WTC11 (cell line): ENCODE measurements at regions not wholly inside any gene's neighbourhood (a gene's known extent, or its start where the extent isn't known, plus 50 kb on each side); places are given as distances from the start of the nearest gene placed in this dataset.

ENCODE experiments used
- ATAC-seq: fragments of 200-7000 bp; cut with Tn5 transposase; 2 replicates; pipeline ENCODE4 v1.10.0; 2021; ENCODE audit warnings: mild to moderate bottlenecking, moderate library complexity
- CTCF ChIA-PET: fragments of 300-600 bp; sonication (Branson Sonifier 250); formaldehyde crosslinking; loops from one replicate; lab custom pipeline; 2021; ENCODE audit warnings: antibody characterized with exemption; lab: Charles Lee
- POLR2A ChIA-PET: fragments of 350-600 bp; sonication (Branson Sonifier 250); formaldehyde crosslinking; loops from one replicate; lab custom pipeline; 2021; ENCODE audit warnings: antibody characterized with exemption; lab: Charles Lee
- DNase-seq: peaks from one replicate; pipeline ENCODE4 v3.0.0; 2021; ENCODE audit warnings: low spot score
- H3K27ac Mint-ChIP-seq: 2 replicates; pipeline ENCODE4 v1.8.0; 2021; ENCODE audit warnings: mixed read lengths
- H3K27me3 Mint-ChIP-seq: 2 replicates; pipeline ENCODE4 v1.8.0; 2021; ENCODE audit warnings: low read depth, mild to moderate bottlenecking, moderate library complexity, mixed read lengths
- H3K36me3 Mint-ChIP-seq: 2 replicates; pipeline ENCODE4 v1.8.0; 2021; ENCODE audit warnings: mixed read lengths
- H3K4me1 Mint-ChIP-seq: 2 replicates; pipeline ENCODE4 v1.8.0; 2022; ENCODE audit warnings: mixed read lengths
- H3K4me3 Mint-ChIP-seq: 2 replicates; pipeline ENCODE4 v1.8.0; 2021; ENCODE audit warnings: mild to moderate bottlenecking, moderate library complexity, mixed read lengths
- H3K9me3 Mint-ChIP-seq: 2 replicates; pipeline ENCODE4 v1.8.0; 2021; ENCODE audit warnings: mixed read lengths
- CBFB ChIP-seq: sonication (generic); formaldehyde crosslinking; IDR thresholded peaks from 2 replicates; pipeline ENCODE4 v1.8.1; 2022; ENCODE audit warnings: mild to moderate bottlenecking, low read depth, missing genetic modification reagents
- CREM ChIP-seq: sonication (generic); formaldehyde crosslinking; IDR thresholded peaks from 2 replicates; pipeline ENCODE4 v1.8.1; 2022; ENCODE audit warnings: mild to moderate bottlenecking, missing genetic modification reagents, moderate library complexity
- ESRRA ChIP-seq: sonication (generic); formaldehyde crosslinking; IDR thresholded peaks from 2 replicates; pipeline ENCODE4 v1.8.1; 2022; ENCODE audit warnings: mild to moderate bottlenecking, missing genetic modification reagents, borderline replicate concordance
- FOXK1 ChIP-seq: sonication (generic); formaldehyde crosslinking; IDR thresholded peaks from 2 replicates; pipeline ENCODE4 v1.8.0; 2022; ENCODE audit warnings: mild to moderate bottlenecking, moderate library complexity, missing genetic modification reagents
- GABPB1 ChIP-seq: sonication (generic); formaldehyde crosslinking; IDR thresholded peaks from 2 replicates; pipeline ENCODE4 v1.8.1; 2023; ENCODE audit warnings: mild to moderate bottlenecking, missing genetic modification reagents
- IRF2 ChIP-seq: sonication (generic); formaldehyde crosslinking; IDR thresholded peaks from 2 replicates; pipeline ENCODE4 v1.8.0; 2022; ENCODE audit warnings: low read depth, missing genetic modification reagents, borderline replicate concordance
- JAZF1 ChIP-seq: fragments of 250-450 bp; sonication (Bioruptor Pico); IDR thresholded peaks from 2 replicates; pipeline ENCODE4 v1.9.0; 2021; ENCODE audit warnings: moderate library complexity, mild to moderate bottlenecking, inconsistent platforms
- MYBL2 ChIP-seq: sonication (generic); formaldehyde crosslinking; IDR thresholded peaks from 2 replicates; pipeline ENCODE4 v1.8.1; 2023; ENCODE audit warnings: mild to moderate bottlenecking, moderate library complexity, missing genetic modification reagents
- NFATC4 ChIP-seq: fragments of 250-450 bp; sonication (Bioruptor Pico); IDR thresholded peaks from 2 replicates; pipeline ENCODE4 v1.9.0; 2021; ENCODE audit warnings: mild to moderate bottlenecking
- NFE2L1 ChIP-seq: sonication (generic); formaldehyde crosslinking; IDR thresholded peaks from 2 replicates; pipeline ENCODE4 v1.8.1; 2023; ENCODE audit warnings: missing genetic modification reagents
- NFYB ChIP-seq: sonication (generic); formaldehyde crosslinking; conservative IDR thresholded peaks from 2 replicates; pipeline ENCODE4 v1.8.0; 2022; ENCODE audit warnings: low read depth, missing genetic modification reagents
- NR1H2 ChIP-seq: sonication (generic); formaldehyde crosslinking; IDR thresholded peaks from 2 replicates; pipeline ENCODE4 v1.9.0; 2021; ENCODE audit warnings: mild to moderate bottlenecking, moderate library complexity, missing genetic modification reagents
- SOX15 ChIP-seq: fragments of 250-450 bp; sonication (Bioruptor Pico); IDR thresholded peaks from 2 replicates; pipeline ENCODE4 v1.9.0; 2021; ENCODE audit warnings: mild to moderate bottlenecking
- TCF7 ChIP-seq: sonication (generic); formaldehyde crosslinking; IDR thresholded peaks from 2 replicates; pipeline ENCODE4 v1.8.0; 2022; ENCODE audit warnings: mild to moderate bottlenecking, low read depth, missing genetic modification reagents, moderate library complexity
- ZBTB21 ChIP-seq: sonication (generic); formaldehyde crosslinking; IDR thresholded peaks from 2 replicates; pipeline ENCODE4 v1.8.1; 2023; ENCODE audit warnings: mild to moderate bottlenecking, missing genetic modification reagents, borderline replicate concordance
- ZNF219 ChIP-seq: sonication (generic); formaldehyde crosslinking; IDR thresholded peaks from 2 replicates; pipeline ENCODE4 v1.8.0; 2023; ENCODE audit warnings: missing genetic modification reagents, mild to moderate bottlenecking, borderline replicate concordance
- ZNF263 ChIP-seq: sonication (generic); formaldehyde crosslinking; IDR thresholded peaks from 2 replicates; pipeline ENCODE4 v1.8.1; 2022; ENCODE audit warnings: low read depth, mild to moderate bottlenecking, moderate library complexity, missing genetic modification reagents
- ZNF317 ChIP-seq: sonication (generic); formaldehyde crosslinking; IDR thresholded peaks from 2 replicates; pipeline ENCODE4 v1.8.1; 2023; ENCODE audit warnings: low read depth, mild to moderate bottlenecking, moderate library complexity, missing genetic modification reagents, borderline replicate concordance
- TF ChIP-seq, protein P1 (sequence below): sonication (generic); formaldehyde crosslinking; IDR thresholded peaks from 2 replicates; pipeline ENCODE4 v1.8.0; 2022; ENCODE audit warnings: mild to moderate bottlenecking, missing genetic modification reagents
- TF ChIP-seq, protein P2 (sequence below): fragments of 200-600 bp; IDR thresholded peaks from 2 replicates; pipeline ENCODE4 v1.8.0; 2022; ENCODE audit warnings: antibody characterized with exemption
- TF ChIP-seq, protein P3 (sequence below): fragments of 250-450 bp; sonication (Bioruptor Pico); IDR thresholded peaks from 2 replicates; pipeline ENCODE4 v1.9.0; 2021; ENCODE audit warnings: moderate library complexity, mild to moderate bottlenecking, inconsistent platforms, borderline replicate concordance
- TF ChIP-seq, protein P4 (sequence below): sonication (generic); formaldehyde crosslinking; IDR thresholded peaks from 2 replicates; pipeline ENCODE4 v1.8.1; 2022; ENCODE audit warnings: mild to moderate bottlenecking, missing genetic modification reagents, moderate library complexity, borderline replicate concordance
- TF ChIP-seq, protein P5 (sequence below): sonication (generic); formaldehyde crosslinking; IDR thresholded peaks from 2 replicates; pipeline ENCODE4 v1.8.1; 2023; ENCODE audit warnings: mild to moderate bottlenecking, missing genetic modification reagents
- TF ChIP-seq, protein P6 (sequence below): sonication (generic); formaldehyde crosslinking; IDR thresholded peaks from 2 replicates; pipeline ENCODE4 v1.8.0; 2022; ENCODE audit warnings: mild to moderate bottlenecking, missing genetic modification reagents
- TF ChIP-seq, protein P7 (sequence below): fragments of 250-450 bp; sonication (Bioruptor Pico); IDR thresholded peaks from 2 replicates; pipeline ENCODE4 v1.9.0; 2021; ENCODE audit warnings: mild to moderate bottlenecking

DNA sequence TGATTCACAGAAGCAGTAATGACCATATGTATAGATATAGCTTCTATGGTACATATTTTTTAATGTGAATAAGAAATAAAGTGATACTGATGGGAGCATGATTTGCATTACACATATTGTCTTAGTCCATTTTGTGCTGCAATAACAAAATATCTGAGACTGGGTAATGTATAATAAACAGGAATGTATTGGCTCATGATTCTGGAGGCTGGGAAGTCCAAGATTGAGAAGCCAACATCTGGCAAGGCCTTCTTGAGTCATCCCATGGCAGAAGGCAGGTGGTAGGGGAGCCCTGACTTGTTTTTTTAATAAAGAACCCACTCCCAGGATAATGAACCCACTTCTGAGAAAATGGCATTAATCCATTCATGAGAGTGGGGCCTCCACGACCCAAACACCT, 185.6 kb upstream of the RREB1 start:
- no peak overlapping the region for H3K27ac Mint-ChIP-seq
- no peaks in the 10 kb centered on the region for H3K4me1 Mint-ChIP-seq
- H3K36me3 Mint-ChIP-seq, result no peaks in the 10 kb centered on the region
- DNase-seq (no peak), ATAC-seq (no peak)
- no peak overlapping the region for H3K4me3 Mint-ChIP-seq
- ChIA-PET POLR2A (no interaction called here), CTCF (no interaction called here)
- H3K9me3 Mint-ChIP-seq, result peaks cover 4% of the 10 kb centered on the region; the same call in 1 of the 2 replicates
- H3K27me3 Mint-ChIP-seq, result no peaks in the 10 kb centered on the region
- TF ChIP-seq ESRRA (no peak), NR1H2 (no peak), FOXK1 (no peak), NFE2L1 (CRISPR knock-in tag) (no peak), ZBTB21 (CRISPR knock-in tag) (no peak), MYBL2 (CRISPR knock-in tag) (no peak), CREM (CRISPR knock-in tag) (no peak), GABPB1 (CRISPR knock-in tag) (no peak)
- TF ChIP-seq, protein P1, sequence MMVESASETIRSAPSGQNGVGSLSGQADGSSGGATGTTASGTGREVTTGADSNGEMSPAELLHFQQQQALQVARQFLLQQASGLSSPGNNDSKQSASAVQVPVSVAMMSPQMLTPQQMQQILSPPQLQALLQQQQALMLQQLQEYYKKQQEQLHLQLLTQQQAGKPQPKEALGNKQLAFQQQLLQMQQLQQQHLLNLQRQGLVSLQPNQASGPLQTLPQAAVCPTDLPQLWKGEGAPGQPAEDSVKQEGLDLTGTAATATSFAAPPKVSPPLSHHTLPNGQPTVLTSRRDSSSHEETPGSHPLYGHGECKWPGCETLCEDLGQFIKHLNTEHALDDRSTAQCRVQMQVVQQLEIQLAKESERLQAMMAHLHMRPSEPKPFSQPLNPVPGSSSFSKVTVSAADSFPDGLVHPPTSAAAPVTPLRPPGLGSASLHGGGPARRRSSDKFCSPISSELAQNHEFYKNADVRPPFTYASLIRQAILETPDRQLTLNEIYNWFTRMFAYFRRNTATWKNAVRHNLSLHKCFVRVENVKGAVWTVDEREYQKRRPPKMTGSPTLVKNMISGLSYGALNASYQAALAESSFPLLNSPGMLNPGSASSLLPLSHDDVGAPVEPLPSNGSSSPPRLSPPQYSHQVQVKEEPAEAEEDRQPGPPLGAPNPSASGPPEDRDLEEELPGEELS (CRISPR knock-in tag), result no peak
- TF ChIP-seq, protein P2, sequence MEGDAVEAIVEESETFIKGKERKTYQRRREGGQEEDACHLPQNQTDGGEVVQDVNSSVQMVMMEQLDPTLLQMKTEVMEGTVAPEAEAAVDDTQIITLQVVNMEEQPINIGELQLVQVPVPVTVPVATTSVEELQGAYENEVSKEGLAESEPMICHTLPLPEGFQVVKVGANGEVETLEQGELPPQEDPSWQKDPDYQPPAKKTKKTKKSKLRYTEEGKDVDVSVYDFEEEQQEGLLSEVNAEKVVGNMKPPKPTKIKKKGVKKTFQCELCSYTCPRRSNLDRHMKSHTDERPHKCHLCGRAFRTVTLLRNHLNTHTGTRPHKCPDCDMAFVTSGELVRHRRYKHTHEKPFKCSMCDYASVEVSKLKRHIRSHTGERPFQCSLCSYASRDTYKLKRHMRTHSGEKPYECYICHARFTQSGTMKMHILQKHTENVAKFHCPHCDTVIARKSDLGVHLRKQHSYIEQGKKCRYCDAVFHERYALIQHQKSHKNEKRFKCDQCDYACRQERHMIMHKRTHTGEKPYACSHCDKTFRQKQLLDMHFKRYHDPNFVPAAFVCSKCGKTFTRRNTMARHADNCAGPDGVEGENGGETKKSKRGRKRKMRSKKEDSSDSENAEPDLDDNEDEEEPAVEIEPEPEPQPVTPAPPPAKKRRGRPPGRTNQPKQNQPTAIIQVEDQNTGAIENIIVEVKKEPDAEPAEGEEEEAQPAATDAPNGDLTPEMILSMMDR, result no peak
- TF ChIP-seq, protein P3, sequence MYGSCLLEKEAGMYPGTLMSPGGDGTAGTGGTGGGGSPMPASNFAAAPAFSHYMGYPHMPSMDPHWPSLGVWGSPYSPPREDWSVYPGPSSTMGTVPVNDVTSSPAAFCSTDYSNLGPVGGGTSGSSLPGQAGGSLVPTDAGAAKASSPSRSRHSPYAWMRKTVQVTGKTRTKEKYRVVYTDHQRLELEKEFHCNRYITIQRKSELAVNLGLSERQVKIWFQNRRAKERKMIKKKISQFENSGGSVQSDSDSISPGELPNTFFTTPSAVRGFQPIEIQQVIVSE (CRISPR knock-in tag), result no peak
- TF ChIP-seq, protein P4, sequence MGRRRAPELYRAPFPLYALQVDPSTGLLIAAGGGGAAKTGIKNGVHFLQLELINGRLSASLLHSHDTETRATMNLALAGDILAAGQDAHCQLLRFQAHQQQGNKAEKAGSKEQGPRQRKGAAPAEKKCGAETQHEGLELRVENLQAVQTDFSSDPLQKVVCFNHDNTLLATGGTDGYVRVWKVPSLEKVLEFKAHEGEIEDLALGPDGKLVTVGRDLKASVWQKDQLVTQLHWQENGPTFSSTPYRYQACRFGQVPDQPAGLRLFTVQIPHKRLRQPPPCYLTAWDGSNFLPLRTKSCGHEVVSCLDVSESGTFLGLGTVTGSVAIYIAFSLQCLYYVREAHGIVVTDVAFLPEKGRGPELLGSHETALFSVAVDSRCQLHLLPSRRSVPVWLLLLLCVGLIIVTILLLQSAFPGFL (CRISPR knock-in tag), result no peak
- TF ChIP-seq, protein P5, sequence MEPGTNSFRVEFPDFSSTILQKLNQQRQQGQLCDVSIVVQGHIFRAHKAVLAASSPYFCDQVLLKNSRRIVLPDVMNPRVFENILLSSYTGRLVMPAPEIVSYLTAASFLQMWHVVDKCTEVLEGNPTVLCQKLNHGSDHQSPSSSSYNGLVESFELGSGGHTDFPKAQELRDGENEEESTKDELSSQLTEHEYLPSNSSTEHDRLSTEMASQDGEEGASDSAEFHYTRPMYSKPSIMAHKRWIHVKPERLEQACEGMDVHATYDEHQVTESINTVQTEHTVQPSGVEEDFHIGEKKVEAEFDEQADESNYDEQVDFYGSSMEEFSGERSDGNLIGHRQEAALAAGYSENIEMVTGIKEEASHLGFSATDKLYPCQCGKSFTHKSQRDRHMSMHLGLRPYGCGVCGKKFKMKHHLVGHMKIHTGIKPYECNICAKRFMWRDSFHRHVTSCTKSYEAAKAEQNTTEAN (CRISPR knock-in tag), result no peak

DNA sequence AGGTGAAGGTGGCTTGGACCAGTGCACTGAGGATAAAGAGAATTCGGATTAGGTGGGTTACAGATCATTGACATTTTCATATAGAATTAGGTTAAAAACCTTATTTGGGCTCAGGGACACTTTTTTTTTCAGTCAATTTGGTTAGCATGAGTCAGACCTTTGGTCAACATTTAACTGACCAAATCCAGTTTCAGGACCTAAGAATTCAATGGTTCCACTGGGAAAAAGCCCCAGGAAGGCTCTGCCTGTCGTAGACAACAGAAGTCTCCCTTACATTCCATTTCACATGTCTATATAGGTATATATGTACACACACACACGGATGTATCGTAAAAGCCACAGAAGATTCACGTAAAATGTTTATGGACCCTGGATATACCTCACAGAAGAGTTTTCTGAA, 184.2 kb upstream of the RREB1 start:
- ATAC-seq, result no peak
- no peak for DNase-seq
- Mint-ChIP-seq H3K4me3 (no peak overlapping the region), H3K27me3 (no peaks in the 10 kb centered on the region), H3K4me1 (peaks cover 8% of the 10 kb centered on the region), H3K9me3 (peaks cover 4% of the 10 kb centered on the region; the same call in 1 of the 2 replicates), H3K27ac (no peak overlapping the region), H3K36me3 (no peaks in the 10 kb centered on the region)
- ChIA-PET CTCF (interaction anchor here (0.9 kb wide), 1 partner anchor 165 kb away, joined by 3 read pairs; no protein-coding TSS in a partner anchor), POLR2A (no interaction called here)
- TF ChIP-seq SOX15 (CRISPR knock-in tag) (no peak), NFYB (CRISPR knock-in tag) (no peak), JAZF1 (CRISPR knock-in tag) (no peak), IRF2 (no peak), ZNF219 (no peak), ESRRA (no peak), NFATC4 (CRISPR knock-in tag) (no peak), CBFB (CRISPR knock-in tag) (no peak), ZNF317 (CRISPR knock-in tag) (no peak), ZNF263 (CRISPR knock-in tag) (no peak), TCF7 (CRISPR knock-in tag) (no peak)
- TF ChIP-seq, protein P4 (CRISPR knock-in tag), result no peak
- TF ChIP-seq, protein P6, sequence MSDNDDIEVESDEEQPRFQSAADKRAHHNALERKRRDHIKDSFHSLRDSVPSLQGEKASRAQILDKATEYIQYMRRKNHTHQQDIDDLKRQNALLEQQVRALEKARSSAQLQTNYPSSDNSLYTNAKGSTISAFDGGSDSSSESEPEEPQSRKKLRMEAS, result no peak
- TF ChIP-seq, protein P7, sequence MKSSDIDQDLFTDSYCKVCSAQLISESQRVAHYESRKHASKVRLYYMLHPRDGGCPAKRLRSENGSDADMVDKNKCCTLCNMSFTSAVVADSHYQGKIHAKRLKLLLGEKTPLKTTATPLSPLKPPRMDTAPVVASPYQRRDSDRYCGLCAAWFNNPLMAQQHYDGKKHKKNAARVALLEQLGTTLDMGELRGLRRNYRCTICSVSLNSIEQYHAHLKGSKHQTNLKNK (CRISPR knock-in tag), result no peak
